Transverse colon (tissue), 4 donors: ENCODE measurements at regions not wholly inside any gene's neighbourhood (a gene's known extent, or its start where the extent isn't known, plus 50 kb on each side); places are given as distances from the start of the nearest gene placed in this dataset.

Experiments used
- POLR2A ChIP-seq: fragments of 450-650 bp; IDR thresholded peaks from one replicate; pipeline ENCODE4 v1.6.1; 2016; ENCODE audit warnings: antibody characterized with exemption, mild to moderate bottlenecking, moderate library complexity
- POLR2AphosphoS5 ChIP-seq, 3 donors: sonication (generic); formaldehyde crosslinking; IDR thresholded peaks; one replicate each; pipeline ENCODE4 v1.6.1; 2016; ENCODE audit warnings: antibody characterized with exemption in 3 of 3
- TF ChIP-seq, protein P1 (sequence below), 5 experiments: fragments of 200-600 bp in 3 of 5; fragments of 450-650 bp in 2 of 5; sonication (generic) in 3 of 5; IDR thresholded peaks; 1 replicate in 2 of 5; 2 replicates in 3 of 5; pipeline ENCODE4 v1.5.1; 2016 to 2017; ENCODE audit warnings: antibody characterized with exemption in 5 of 5, inconsistent platforms in 3 of 5, mild to moderate bottlenecking in 2 of 5, moderate library complexity in 1 of 5

GRCh38 chr6:115814907-115815306 is 245.8 kb downstream of the FRK start:
- no peak for TF ChIP-seq POLR2A
- TF ChIP-seq, protein P1, sequence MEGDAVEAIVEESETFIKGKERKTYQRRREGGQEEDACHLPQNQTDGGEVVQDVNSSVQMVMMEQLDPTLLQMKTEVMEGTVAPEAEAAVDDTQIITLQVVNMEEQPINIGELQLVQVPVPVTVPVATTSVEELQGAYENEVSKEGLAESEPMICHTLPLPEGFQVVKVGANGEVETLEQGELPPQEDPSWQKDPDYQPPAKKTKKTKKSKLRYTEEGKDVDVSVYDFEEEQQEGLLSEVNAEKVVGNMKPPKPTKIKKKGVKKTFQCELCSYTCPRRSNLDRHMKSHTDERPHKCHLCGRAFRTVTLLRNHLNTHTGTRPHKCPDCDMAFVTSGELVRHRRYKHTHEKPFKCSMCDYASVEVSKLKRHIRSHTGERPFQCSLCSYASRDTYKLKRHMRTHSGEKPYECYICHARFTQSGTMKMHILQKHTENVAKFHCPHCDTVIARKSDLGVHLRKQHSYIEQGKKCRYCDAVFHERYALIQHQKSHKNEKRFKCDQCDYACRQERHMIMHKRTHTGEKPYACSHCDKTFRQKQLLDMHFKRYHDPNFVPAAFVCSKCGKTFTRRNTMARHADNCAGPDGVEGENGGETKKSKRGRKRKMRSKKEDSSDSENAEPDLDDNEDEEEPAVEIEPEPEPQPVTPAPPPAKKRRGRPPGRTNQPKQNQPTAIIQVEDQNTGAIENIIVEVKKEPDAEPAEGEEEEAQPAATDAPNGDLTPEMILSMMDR (IDR thresholded peaks at IDR 0.05) = no peak
- no peak for TF ChIP-seq POLR2AphosphoS5 (IDR thresholded peaks at IDR 0.05)
